ENCODE measurements at regions not wholly inside any gene's neighbourhood (a gene's known extent, or its start where the extent isn't known, plus 50 kb on each side); places are given as distances from the start of the nearest gene placed in this dataset.

DNA sequence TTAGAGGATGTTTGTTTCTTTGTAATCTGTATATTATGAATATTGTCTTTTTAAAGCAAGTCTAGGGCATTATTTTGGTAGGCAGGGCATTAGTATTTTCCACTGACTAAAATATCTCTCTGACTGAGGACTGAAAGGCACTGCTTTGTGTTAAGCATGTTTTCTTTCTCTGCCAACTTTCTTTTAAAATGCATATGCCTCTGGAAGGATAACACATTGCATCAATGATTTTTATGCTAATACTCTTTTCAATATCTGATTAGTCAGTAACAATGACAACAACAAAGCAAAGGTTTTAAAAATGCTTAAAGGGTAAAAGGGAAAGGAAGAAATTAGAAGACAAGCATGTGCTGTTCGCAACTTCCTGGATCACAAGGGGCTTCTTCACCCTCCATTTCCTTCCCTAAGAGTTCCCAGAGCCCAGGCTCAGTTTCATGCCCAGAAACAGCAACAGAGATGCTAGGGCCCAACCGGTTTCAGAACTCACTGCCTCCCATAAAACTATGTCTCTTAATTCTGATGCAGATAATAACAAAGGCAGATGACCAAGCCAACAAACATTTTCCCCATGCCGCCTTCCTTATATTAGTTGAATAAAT is 786.8 kb upstream of the ACVR2A start:
- no peak for DNase-seq (ENCODE audit: low read depth)

DNA sequence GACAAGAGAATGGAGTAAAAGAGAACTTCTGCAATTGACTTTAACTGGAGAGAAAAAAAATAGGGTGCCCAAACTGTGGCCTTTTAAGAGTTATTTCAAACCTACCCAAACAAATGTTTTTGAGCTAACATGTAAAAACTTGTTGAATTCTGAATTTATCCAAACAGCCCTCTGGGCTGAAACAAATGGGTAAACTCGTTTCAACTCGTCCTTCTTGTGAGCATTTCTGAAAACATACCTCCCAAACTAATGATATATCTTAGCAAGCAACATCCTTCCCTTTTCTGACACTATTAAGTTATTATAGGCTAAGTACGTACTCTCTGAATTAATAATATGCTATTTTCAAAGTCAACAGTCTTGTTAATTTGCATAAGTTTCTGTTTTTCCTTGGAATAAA is 793.0 kb upstream of the ACVR2A start:
- no peak for DNase-seq (ENCODE audit: low read depth)

GRCh38 chr2:147051248-147051647 is 793.6 kb upstream of the ACVR2A start:
- DNase-seq (ENCODE audit: low read depth): no peak

DNA sequence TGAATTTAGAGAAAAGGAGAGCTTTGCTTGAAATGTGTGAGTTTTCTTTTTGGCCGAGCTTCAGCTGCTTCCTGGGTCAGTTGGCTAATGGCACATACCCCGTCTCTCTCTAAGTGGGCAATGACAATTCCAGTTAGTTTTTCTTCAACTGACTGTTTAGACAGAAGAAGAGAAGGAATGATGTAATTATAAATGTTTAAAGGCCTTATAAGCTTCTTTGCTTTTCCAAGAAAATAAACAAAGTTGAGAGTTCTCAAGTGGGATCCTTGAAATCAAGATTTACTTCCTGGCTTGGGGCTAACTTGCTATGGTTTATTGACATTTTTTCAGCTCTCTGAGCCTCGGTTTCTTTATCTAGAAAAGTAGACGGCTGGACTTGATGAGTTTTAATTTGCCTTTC is 794.9 kb upstream of the ACVR2A start:
- DNase-seq (ENCODE audit: low read depth): no peak

DNA sequence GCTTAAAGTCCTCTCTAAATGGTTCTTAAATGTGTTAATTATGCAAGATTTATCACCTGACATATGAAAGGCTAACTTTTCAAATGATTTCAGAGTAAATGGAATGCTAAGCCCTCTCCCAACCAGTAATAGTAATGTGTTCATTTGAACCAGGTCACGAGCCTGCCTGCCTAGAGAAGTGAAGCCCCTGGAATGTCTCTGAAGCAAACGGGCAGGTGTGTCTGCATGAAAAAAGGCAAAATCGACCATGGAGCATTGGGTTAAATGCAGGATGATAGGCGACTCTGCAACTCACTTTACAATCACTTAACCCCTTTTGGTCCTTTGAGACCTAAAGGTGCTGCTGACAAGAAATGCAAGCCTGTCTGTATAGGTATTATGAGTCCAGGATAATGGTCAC is 798.4 kb upstream of the ACVR2A start:
- DNase-seq (ENCODE audit: low read depth): no peak

- DNase-seq (ENCODE audit: low read depth): no peak
Observed at GRCh38 chr2:147045113-147045512, 799.7 kb upstream of the ACVR2A start.

GRCh38 chr2:147041121-147041494 is 803.7 kb upstream of the ACVR2A start:
- DNase-seq (ENCODE audit: low read depth): no peak

GRCh38 chr2:147040298-147041120 is 804.3 kb upstream of the ACVR2A start:
- DNase-seq (ENCODE audit: low read depth): no peak

GRCh38 chr2:147037048-147037447 is 807.8 kb upstream of the ACVR2A start:
- DNase-seq (ENCODE audit: low read depth): no peak

DNA sequence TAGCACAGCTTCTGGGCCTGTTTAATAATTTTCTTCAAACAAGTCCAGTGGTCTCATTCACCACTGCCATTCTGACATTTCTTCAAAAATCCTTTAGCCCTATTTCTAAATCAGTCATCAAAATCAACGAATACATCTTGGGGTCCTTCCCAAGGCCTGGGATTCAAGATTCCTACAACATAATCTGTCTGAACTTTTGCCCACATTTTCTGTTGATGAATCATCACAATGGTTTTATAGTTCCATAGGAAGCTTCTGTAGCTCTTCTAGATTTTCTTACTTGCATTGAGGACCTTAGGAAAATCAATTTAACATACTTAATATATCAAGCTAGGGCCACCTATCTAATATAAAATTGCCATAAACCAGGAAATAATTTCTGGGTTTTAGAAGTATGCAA is 811.8 kb upstream of the ACVR2A start:
- no peak for DNase-seq (ENCODE audit: low read depth)

DNA sequence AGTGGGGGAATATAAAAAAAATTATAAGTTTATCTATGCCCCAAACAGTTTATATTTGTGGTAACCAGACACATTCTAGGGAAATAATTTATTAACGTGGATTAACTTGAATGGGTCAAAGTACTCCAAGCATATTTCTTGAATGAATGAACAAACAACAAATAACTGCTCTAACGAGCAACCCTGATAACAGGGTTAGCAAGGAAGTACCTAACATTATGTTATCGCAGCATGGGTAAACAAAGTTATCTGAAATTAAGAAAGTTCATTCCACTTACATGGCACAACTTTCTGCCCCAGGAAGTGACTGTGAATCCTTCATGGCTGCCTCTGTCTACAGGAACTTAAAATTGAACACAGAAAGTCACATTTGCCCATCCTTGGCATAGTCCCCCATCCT is 812.9 kb upstream of the ACVR2A start:
- DNase-seq (ENCODE audit: low read depth): no peak

DNA sequence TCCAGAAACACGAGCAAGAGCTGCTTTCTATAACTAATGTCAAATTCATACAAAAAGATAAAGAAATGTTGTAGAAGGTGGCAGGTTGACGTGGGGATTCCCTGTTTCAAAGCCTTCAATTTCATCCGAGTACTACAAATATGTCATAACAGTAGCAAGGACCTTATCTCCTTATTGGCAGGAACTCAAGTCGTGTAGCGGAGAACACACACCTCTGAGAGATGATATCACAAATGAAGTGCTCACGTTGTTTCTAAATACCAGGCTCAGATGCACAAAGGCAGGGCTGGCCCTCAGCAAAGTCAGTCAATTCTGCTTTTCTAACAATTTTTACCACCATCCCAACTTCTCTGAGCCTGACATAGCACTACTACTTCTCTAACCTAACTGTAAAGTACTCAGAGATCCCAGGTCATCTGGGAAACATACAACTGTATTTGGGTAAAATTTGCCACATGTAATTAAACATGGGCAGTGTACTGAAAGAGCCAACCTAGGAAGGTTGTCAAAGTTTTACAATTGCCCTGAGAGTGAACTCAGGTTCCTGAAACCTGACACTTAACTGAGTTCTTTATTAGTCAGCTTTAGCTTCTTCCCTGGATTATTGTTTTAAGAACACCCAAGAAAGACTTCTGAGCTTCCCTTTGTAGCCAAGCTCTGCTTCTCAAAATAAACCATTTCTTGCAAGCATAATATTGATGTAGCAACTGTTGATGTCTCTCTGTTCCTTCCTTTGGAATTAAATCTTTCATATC is 813.7 kb upstream of the ACVR2A start:
- DNase-seq (ENCODE audit: low read depth): no peak

- DNase-seq (ENCODE audit: low read depth): no peak
Observed at GRCh38 chr2:147027436-147027835, 817.4 kb upstream of the ACVR2A start.

DNA sequence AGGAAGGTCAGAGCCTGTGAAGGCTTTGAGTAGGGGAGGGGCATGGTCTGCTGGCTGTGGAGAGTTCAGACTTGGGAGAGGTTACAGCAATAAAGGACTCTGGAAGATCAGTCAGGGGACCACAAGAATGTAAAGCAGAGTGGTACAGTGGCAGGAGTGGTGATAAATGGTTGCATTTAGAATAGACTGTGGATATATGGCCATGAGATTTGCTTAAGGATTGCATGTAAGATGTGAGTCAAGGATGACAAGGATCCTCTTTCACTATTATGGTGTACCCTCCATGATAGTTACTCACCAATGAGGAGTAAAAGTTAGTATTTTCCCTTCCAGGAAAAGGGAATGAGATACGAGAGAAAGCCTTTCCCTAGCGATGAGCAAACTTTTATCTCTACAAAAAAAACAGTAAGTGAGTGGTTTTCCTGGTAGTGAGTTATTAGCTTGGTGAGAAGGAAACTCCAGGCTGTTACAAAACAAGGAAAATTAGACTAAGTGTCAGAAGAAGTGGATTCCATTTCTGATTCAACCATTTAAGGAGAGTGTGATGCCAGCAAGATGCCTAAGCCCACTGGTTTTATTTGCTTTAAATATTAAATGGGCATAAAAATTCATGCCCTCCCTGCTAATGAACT is 818.0 kb upstream of the ACVR2A start:
- DNase-seq (ENCODE audit: low read depth): no peak

DNA sequence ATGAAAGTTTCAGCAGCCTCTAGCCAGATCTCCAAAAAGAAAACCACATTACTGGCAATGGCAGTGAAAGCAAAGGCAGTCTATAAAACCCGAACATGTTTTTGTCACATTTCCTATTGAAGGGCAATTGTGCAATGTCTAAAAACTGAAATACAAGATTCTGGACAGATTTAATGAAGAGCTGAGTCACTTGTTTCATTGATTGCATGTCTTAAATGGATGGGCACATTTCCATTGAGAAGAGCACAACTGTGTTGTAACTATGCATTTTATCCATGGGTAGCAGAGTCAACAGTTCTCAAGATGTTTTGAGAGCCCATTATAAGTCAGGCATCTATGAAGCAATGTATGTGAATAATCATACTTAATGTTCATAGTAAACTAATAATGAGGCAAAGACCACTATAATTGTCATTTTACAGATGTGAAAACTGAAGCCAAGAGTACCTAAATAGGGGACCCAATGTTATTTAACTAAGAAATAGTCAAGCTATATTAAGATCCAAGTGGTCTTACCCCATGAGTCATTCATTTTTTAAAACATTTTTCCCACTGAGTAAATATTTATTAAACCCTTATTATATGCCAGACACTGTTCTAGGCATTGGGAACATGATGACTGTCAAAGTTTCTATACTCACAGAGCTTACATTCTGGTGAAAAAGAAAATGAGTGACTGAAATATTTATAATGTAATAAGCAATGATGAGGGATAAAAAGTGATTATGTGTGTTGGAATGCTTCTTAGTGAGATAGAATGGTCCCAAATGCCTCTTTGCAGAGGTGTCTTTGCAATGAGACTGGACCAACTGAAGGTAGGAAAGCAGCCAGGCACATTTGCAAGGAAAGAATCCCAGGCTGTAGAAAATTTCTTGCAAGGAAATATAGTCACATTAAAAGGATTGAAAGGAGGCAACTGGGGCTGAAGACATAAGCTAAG is 818.9 kb upstream of the ACVR2A start:
- no peak for DNase-seq (ENCODE audit: low read depth)

GRCh38 chr2:147019311-147019710 is 825.5 kb upstream of the ACVR2A start:
- DNase-seq (ENCODE audit: low read depth): no peak

GRCh38 chr2:147017951-147018645 is 826.7 kb upstream of the ACVR2A start:
- no peak for DNase-seq (ENCODE audit: low read depth)

DNA sequence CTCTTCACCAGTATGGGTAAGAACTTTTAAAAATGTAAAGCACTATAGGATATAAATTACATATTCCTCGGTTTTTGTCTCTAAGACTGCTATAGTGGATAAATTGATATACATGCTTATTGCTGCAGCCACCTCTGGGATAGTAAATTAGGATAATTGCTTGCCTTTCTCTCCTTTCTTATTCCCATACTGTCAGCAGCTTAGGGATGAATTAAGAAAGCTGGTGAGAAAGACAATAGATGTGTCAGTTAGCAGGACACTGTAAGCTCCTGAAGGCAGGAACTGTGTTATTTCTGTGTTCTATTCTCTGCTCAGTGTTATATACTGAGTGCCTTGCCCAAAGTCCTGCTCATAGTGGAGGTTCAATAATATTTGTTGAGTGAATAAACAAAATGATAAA is 828.6 kb upstream of the ACVR2A start:
- no peak for DNase-seq (ENCODE audit: low read depth)

GRCh38 chr2:147015591-147015990 is 829.2 kb upstream of the ACVR2A start:
- DNase-seq (ENCODE audit: low read depth): no peak

DNA sequence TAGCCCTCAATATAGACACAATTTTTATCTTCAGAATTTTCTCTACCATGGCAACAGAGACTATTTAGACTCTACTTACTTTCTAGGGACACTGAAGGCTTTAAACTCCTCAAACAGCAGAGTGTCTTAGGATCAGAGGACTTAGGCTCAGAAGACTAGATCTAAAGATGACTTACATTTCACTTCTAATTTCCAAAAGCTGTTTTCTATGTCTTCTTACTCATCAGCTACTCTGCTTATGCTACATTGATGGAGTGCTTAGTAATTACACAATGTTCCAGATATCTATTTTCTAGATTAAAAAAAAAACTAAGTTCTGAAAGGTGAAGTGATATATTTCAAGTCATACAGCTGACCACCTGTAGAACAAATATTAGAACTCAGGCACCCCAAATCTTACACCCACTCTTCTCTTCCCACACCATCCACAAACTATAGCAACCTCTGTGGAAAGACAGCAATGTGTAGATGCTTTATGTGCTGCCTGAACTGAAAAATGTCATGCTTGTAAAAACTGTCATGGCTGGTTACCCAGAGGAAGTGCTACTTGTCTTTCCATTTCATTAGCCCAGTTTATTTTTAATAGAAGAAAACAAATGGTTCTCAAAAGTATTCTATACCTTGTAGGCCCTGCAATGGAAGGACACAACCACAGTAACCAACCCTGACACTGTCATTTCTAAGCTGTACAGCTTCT is 831.0 kb upstream of the ACVR2A start:
- DNase-seq (ENCODE audit: low read depth): no peak
